ENCODE measurements at regions not wholly inside any gene's neighbourhood (a gene's known extent, or its start where the extent isn't known, plus 50 kb on each side); places are given as distances from the start of the nearest gene placed in this dataset.

DNA sequence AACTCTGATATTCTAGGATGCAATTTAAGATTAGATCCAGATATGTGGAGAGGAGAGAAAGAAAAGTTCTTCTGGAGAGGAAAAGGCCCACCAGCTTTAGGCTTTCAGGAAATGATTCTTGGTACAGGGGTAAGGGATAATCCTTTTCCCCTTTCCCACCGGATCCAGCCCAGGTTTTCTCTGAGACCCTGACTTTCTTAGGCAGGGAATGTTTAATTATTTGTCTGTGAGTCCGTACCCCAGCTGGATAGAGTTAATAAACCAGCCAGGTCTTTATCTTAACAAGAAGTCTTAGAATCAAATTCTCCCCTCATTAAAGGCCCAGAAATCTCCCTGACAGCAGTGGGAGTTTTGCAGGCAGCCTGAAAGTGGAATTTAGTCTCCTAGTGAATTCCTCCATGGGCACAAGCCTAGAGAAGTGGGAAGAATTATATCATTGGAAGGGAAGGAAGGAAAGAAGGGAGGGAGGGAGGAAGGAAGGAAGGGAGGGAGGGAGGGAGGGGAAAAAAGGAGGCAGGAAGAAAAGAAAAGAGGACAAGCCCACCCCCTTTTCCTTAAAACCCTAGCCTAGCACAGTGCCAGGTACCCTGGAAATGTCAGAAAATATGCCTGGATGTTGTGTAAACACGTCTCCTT is 189.0 kb downstream of the PLPP3 start:
- Histone ChIP-seq H3K9me3 (no peaks in the 10 kb centered on the region), H3K27ac (no peak overlapping the region), H3K4me1 (no peaks in the 10 kb centered on the region), H3K36me3 (ENCODE audit: low read depth, missing control alignments) (no peaks in the 10 kb centered on the region), H3K27me3 (no peaks in the 10 kb centered on the region), H3K4me3 (no peak overlapping the region)
- no peak for DNase-seq
- 55 to 59% methylated on average over 3 of the region's 3 CpGs for WGBS, 2 donors
- no peak for TF ChIP-seq POLR2A (IDR thresholded peaks at IDR 0.05)
- TF ChIP-seq, protein P1, sequence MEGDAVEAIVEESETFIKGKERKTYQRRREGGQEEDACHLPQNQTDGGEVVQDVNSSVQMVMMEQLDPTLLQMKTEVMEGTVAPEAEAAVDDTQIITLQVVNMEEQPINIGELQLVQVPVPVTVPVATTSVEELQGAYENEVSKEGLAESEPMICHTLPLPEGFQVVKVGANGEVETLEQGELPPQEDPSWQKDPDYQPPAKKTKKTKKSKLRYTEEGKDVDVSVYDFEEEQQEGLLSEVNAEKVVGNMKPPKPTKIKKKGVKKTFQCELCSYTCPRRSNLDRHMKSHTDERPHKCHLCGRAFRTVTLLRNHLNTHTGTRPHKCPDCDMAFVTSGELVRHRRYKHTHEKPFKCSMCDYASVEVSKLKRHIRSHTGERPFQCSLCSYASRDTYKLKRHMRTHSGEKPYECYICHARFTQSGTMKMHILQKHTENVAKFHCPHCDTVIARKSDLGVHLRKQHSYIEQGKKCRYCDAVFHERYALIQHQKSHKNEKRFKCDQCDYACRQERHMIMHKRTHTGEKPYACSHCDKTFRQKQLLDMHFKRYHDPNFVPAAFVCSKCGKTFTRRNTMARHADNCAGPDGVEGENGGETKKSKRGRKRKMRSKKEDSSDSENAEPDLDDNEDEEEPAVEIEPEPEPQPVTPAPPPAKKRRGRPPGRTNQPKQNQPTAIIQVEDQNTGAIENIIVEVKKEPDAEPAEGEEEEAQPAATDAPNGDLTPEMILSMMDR (IDR thresholded peaks at IDR 0.05): no peak
- intact Hi-C loops (cut with DNase I; ENCODE audit: low total_unique reads): no loop called here

DNA sequence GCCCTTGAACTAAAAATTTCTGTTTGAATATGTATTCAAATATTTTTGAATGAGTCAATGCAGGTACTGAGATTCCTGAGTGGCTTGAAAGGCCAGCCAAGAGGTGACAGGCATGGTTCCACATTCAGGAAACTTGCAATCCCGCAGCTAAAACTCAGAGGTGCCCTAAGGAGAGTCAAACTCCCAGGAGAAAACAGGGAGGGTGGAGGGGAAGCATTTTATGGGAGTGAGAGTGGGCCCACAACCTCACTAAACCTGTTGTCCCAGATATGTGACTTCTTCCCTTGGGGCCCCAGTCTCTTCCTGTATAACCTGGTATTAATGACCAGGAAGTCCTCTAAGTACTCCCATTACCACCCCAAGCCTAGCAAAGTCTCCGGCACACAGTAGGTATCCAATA is 189.6 kb downstream of the PLPP3 start:
- H3K36me3 ChIP-seq (ENCODE audit: low read depth, missing control alignments): no peaks in the 10 kb centered on the region
- WGBS, 2 donors: 81 to 89% methylated on average over 2 of the region's 2 CpGs
- intact Hi-C loops (cut with DNase I; ENCODE audit: low total_unique reads): no loop called here
- no peaks in the 10 kb centered on the region for H3K9me3 ChIP-seq
- H3K27ac ChIP-seq: no peak overlapping the region
- H3K4me3 ChIP-seq: no peak overlapping the region
- H3K27me3 ChIP-seq: no peaks in the 10 kb centered on the region
- H3K4me1 ChIP-seq: no peaks in the 10 kb centered on the region
- TF ChIP-seq, protein P1 (IDR thresholded peaks at IDR 0.05): no peak
- no peak for TF ChIP-seq POLR2A (IDR thresholded peaks at IDR 0.05)
- DNase-seq: no peak

DNA sequence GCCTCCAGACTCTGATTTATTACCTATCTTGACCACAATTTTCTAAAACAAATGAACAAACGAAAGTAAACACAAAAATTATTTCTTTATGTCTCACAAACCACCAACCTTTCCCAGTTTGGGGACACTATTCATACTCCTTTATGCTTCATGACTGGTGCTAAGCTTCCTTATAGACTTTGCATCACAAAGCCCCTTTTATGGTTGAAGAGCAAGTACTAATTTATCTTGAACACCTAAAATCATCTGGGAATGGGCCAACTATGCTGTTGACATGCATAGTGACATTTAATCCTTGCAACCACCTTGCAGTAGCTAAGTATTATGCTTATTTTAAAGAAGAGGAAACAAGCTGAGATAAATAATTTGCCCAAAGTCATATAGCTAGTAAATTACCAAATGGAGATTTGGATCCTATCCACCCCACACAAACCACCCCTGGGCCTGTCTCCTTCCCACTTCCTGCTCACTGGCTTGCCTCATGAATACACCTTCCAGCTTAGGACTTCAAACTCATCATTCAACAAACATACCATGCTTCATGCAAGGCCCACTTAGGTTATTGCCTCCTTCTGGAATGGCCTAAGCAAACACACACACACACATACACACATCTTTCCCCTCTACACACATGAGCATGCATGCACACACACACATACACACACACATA is 192.2 kb downstream of the PLPP3 start:
- 80 to 82% methylated on average over 1 of the region's 1 CpG for WGBS, 2 donors
- Histone ChIP-seq H3K4me3 (no peak overlapping the region), H3K27ac (no peak overlapping the region), H3K9me3 (no peaks in the 10 kb centered on the region), H3K36me3 (ENCODE audit: low read depth, missing control alignments) (no peaks in the 10 kb centered on the region), H3K27me3 (no peaks in the 10 kb centered on the region), H3K4me1 (no peaks in the 10 kb centered on the region)
- intact Hi-C loops (cut with DNase I; ENCODE audit: low total_unique reads): no loop called here
- no peak for DNase-seq
- no peak for TF ChIP-seq POLR2A (IDR thresholded peaks at IDR 0.05)
- TF ChIP-seq, protein P1 (IDR thresholded peaks at IDR 0.05): no peak

DNA sequence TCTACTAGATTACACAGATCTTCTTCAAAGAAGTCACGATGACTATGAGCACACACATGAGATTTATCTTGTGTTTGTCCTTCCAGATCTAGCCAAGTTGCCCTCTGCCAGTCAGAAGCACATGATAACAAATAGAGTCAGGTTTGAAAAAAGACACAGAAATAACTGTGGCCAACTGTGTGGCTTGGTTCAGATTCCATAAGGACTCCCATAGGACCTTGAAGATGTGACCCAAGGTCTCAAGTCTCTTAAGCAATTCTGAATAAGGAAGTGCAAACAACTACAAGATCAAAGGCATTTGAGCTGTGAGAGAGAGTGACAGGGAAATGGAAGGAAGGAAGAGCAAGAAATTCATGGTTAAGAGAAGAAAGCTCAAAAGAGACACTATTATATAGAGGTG is 194.0 kb downstream of the PLPP3 start:
- H3K9me3 ChIP-seq: no peaks in the 10 kb centered on the region
- no peak for DNase-seq
- H3K4me1 ChIP-seq: no peaks in the 10 kb centered on the region
- 68 to 74% methylated on average over 1 of the region's 1 CpG for WGBS, 2 donors
- TF ChIP-seq POLR2A (IDR thresholded peaks at IDR 0.05): no peak
- TF ChIP-seq, protein P1 (IDR thresholded peaks at IDR 0.05): no peak
- intact Hi-C loops (cut with DNase I; ENCODE audit: low total_unique reads): no loop called here
- no peak overlapping the region for H3K4me3 ChIP-seq
- H3K27me3 ChIP-seq: no peaks in the 10 kb centered on the region
- H3K27ac ChIP-seq: no peak overlapping the region
- no peaks in the 10 kb centered on the region for H3K36me3 ChIP-seq (ENCODE audit: low read depth, missing control alignments)

DNA sequence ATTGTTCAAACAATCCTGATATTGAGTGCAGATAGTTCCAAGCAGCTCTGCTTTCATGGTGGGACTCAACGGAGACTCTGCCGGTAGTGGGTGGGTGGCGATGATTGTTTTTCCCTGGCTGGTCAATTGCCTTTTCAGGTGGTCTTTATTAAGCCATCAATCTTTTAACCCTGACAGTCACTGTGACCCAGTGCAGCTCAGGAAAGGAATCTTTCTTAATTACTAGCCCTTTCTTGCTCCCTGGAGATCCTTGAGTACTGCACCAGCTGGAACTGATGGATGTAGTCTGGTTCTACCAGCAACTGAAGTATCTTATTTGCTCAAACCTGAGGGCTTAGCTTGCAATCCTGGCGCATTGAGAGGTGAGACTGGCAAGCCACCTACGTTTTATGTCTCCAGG is 196.4 kb downstream of the PLPP3 start:
- no peak overlapping the region for H3K27ac ChIP-seq
- WGBS, 2 donors: 74 to 90% methylated on average over 5 of the region's 5 CpGs
- H3K36me3 ChIP-seq (ENCODE audit: low read depth, missing control alignments): no peaks in the 10 kb centered on the region
- no peaks in the 10 kb centered on the region for H3K9me3 ChIP-seq
- no peaks in the 10 kb centered on the region for H3K4me1 ChIP-seq
- intact Hi-C loops (cut with DNase I; ENCODE audit: low total_unique reads): no loop called here
- TF ChIP-seq, protein P1 (IDR thresholded peaks at IDR 0.05): no peak
- no peak for TF ChIP-seq POLR2A (IDR thresholded peaks at IDR 0.05)
- H3K4me3 ChIP-seq: no peak overlapping the region
- no peak for DNase-seq
- H3K27me3 ChIP-seq: no peaks in the 10 kb centered on the region

All from testis (tissue), 2 donors.